Neural cell (in vitro differentiated cells): ENCODE measurements at regions not wholly inside any gene's neighbourhood (a gene's known extent, or its start where the extent isn't known, plus 50 kb on each side); places are given as distances from the start of the nearest gene placed in this dataset.

Experiments used
- H2AFZ ChIP-seq: fragments of 200-600, 300-800 bp; sonication (generic), shearing (Covaris generic); 2 replicates; pipeline ENCODE4 v1.6.0; 2014; ENCODE audit warnings: low read depth, mild to moderate bottlenecking, antibody characterized with exemption, low read length, moderate library complexity
- H3F3A ChIP-seq: fragments of 200-600 bp; shearing (Covaris generic); 2 replicates; pipeline ENCODE4 v1.6.1; 2016; ENCODE audit warnings: mild to moderate bottlenecking, moderate library complexity, mixed read lengths, antibody characterized with exemption, low read length; ENCODE audit not compliant: insufficient read depth, poor library complexity, severe bottlenecking
- H3K27ac ChIP-seq: fragments of 200-600, 300-800 bp; sonication (generic), shearing (Covaris generic); 2 replicates; pipeline ENCODE4 v1.5.1; 2014; ENCODE audit warnings: mild to moderate bottlenecking, low read length, moderate library complexity
- H3K27me3 ChIP-seq: fragments of 300-800, 200-600 bp; sonication (generic), shearing (Covaris generic); 2 replicates; pipeline ENCODE4 v1.6.0; 2014; ENCODE audit warnings: mild to moderate bottlenecking, low read depth, low read length, moderate library complexity; ENCODE audit not compliant: insufficient read depth
- H3K36me3 ChIP-seq: fragments of 300-800, 200-600 bp; sonication (generic), shearing (Covaris generic); 2 replicates; pipeline ENCODE4 v1.5.1; 2014; ENCODE audit warnings: mild to moderate bottlenecking, antibody characterized with exemption, low read length, moderate library complexity; ENCODE audit not compliant: insufficient read depth
- H3K4me2 ChIP-seq: fragments of 300-800, 200-600 bp; sonication (generic), shearing (Covaris generic); 2 replicates; pipeline ENCODE4 v1.6.0; 2014; ENCODE audit warnings: mild to moderate bottlenecking, low read length
- H3K4me3 ChIP-seq: fragments of 300-800, 200-600 bp; sonication (generic), shearing (Covaris generic); 2 replicates; pipeline ENCODE4 v1.5.1; 2014; ENCODE audit warnings: mild to moderate bottlenecking, low read length, moderate library complexity
- H3K79me2 ChIP-seq: fragments of 200-600 bp; shearing (Covaris generic); replicated peaks from 2 replicates; pipeline ENCODE4 v1.6.0; 2014; ENCODE audit warnings: mild to moderate bottlenecking, low read length, moderate library complexity; ENCODE audit not compliant: insufficient read depth
- H3K9ac ChIP-seq: fragments of 300-800, 200-600 bp; sonication (generic), shearing (Covaris generic); 2 replicates; pipeline ENCODE4 v1.6.1; 2016; ENCODE audit warnings: mild to moderate bottlenecking, low read length, mixed read lengths
- H3K9me2 ChIP-seq: fragments of 200-600 bp; shearing (Covaris generic); 2 replicates; pipeline ENCODE4 v1.6.1; 2016; ENCODE audit warnings: mild to moderate bottlenecking, low read length, mixed read lengths; ENCODE audit not compliant: insufficient read depth
- H3K9me3 ChIP-seq: fragments of 200-600, 300-800 bp; sonication (generic), shearing (Covaris generic); 2 replicates; pipeline ENCODE4 v1.6.1; 2016; ENCODE audit warnings: mild to moderate bottlenecking, mixed run types, low read length, moderate library complexity, mixed read lengths
- H4K20me1 ChIP-seq: fragments of 200-600 bp; shearing (Covaris generic); 2 replicates; pipeline ENCODE4 v1.6.1; 2016; ENCODE audit warnings: mild to moderate bottlenecking, mixed run types; ENCODE audit not compliant: insufficient read depth
- CTCF ChIP-seq: fragments of 450-650 bp; IDR thresholded peaks from 2 replicates; pipeline ENCODE4 v1.5.1; 2014; ENCODE audit warnings: antibody characterized with exemption, mild to moderate bottlenecking, moderate library complexity; ENCODE audit not compliant: poor library complexity, severe bottlenecking
- EP300 ChIP-seq: fragments of 450-650 bp; conservative IDR thresholded peaks from 2 replicates; pipeline ENCODE4 v1.6.1; 2014; ENCODE audit warnings: antibody characterized with exemption, mild to moderate bottlenecking, moderate library complexity; ENCODE audit not compliant: poor library complexity, severe bottlenecking
- EZH2 ChIP-seq: fragments of 200-600, 300-800 bp; shearing (Covaris generic), sonication (generic); IDR thresholded peaks from 2 replicates; pipeline ENCODE4 v1.6.1; 2014; ENCODE audit warnings: antibody characterized with exemption, low read length, borderline replicate concordance, mild to moderate bottlenecking; ENCODE audit not compliant: insufficient read depth, poor library complexity, severe bottlenecking
- MXI1 ChIP-seq: fragments of 450-650 bp; conservative IDR thresholded peaks from 2 replicates; pipeline ENCODE4 v1.6.1; 2014; ENCODE audit warnings: antibody characterized with exemption, mild to moderate bottlenecking; ENCODE audit not compliant: poor library complexity, severe bottlenecking
- POLR2AphosphoS5 ChIP-seq: IDR thresholded peaks from 2 replicates; pipeline ENCODE4 v1.6.1; 2012
- RAD21 ChIP-seq: fragments of 450-650 bp; conservative IDR thresholded peaks from 2 replicates; pipeline ENCODE4 v1.6.1; 2014; ENCODE audit warnings: antibody characterized with exemption, mild to moderate bottlenecking, moderate library complexity
- SMC3 ChIP-seq: fragments of 450-650 bp; conservative IDR thresholded peaks from 2 replicates; pipeline ENCODE4 v1.6.1; 2014; ENCODE audit warnings: antibody characterized with exemption, mild to moderate bottlenecking, moderate library complexity; ENCODE audit not compliant: poor library complexity
- TAF1 ChIP-seq: IDR thresholded peaks from 2 replicates; pipeline ENCODE4 v1.6.1; 2012; ENCODE audit warnings: low read depth
- TF ChIP-seq, protein P1 (sequence below): IDR thresholded peaks from 2 replicates; pipeline ENCODE4 v1.6.1; 2012; ENCODE audit warnings: borderline replicate concordance

DNA sequence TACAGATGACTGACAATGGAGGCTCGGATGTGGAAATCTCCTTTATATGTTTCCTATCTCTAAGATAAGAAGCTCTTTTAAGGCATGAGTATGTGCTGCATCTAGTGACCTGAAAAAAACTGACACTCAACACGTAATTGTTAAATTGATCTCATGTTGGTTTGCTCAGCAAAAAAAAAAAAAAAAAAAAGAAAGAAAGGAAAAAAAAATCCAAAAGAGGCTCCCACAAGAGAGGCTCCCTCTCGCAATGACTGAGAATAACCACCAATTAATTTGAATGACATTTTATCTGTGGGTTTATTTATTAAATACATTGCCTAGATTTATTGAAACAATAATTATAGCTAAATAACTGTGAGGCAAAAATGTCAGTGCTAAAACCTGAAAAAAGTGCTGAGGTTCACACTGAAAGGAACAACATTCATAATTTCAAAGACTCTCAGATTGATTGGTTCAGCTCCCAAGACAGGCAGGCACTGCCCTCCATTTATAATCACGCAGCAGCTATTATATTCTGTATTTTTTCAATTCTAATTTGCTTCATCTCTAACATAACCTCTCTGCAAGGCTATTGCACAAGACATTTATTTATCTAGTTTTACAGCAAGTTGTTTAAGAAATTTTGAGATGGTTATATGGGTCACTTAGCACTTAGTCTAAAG, 184.5 kb upstream of the TMPRSS15 start:
- no peak overlapping the region for H3K9ac ChIP-seq
- no peak overlapping the region for H3K4me3 ChIP-seq
- H4K20me1 ChIP-seq = no peaks in the 10 kb centered on the region
- no peak for TF ChIP-seq RAD21
- no peak for TF ChIP-seq MXI1
- TF ChIP-seq POLR2AphosphoS5 = no peak
- no peak for TF ChIP-seq TAF1
- TF ChIP-seq, protein P1, sequence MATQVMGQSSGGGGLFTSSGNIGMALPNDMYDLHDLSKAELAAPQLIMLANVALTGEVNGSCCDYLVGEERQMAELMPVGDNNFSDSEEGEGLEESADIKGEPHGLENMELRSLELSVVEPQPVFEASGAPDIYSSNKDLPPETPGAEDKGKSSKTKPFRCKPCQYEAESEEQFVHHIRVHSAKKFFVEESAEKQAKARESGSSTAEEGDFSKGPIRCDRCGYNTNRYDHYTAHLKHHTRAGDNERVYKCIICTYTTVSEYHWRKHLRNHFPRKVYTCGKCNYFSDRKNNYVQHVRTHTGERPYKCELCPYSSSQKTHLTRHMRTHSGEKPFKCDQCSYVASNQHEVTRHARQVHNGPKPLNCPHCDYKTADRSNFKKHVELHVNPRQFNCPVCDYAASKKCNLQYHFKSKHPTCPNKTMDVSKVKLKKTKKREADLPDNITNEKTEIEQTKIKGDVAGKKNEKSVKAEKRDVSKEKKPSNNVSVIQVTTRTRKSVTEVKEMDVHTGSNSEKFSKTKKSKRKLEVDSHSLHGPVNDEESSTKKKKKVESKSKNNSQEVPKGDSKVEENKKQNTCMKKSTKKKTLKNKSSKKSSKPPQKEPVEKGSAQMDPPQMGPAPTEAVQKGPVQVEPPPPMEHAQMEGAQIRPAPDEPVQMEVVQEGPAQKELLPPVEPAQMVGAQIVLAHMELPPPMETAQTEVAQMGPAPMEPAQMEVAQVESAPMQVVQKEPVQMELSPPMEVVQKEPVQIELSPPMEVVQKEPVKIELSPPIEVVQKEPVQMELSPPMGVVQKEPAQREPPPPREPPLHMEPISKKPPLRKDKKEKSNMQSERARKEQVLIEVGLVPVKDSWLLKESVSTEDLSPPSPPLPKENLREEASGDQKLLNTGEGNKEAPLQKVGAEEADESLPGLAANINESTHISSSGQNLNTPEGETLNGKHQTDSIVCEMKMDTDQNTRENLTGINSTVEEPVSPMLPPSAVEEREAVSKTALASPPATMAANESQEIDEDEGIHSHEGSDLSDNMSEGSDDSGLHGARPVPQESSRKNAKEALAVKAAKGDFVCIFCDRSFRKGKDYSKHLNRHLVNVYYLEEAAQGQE = no peak
- TF ChIP-seq EZH2 = no peak
- no peak for TF ChIP-seq EP300
- no peak for TF ChIP-seq SMC3
- no peak for TF ChIP-seq CTCF
- H3K9me2 ChIP-seq = no peaks in the 10 kb centered on the region
- no peaks in the 10 kb centered on the region for H3F3A ChIP-seq
- H3K27me3 ChIP-seq = no peaks in the 10 kb centered on the region
- H3K36me3 ChIP-seq = no peaks in the 10 kb centered on the region
- peak overlapping the region; percentile 7 for H3K27ac ChIP-seq
- H3K9me3 ChIP-seq = no peaks in the 10 kb centered on the region
- no peak overlapping the region for H3K4me2 ChIP-seq
- no peaks in the 10 kb centered on the region for H3K79me2 ChIP-seq
- H2AFZ ChIP-seq = no peak overlapping the region

- no peaks in the 10 kb centered on the region for H3K27me3 ChIP-seq
- no peaks in the 10 kb centered on the region for H4K20me1 ChIP-seq
- no peak overlapping the region for H3K9ac ChIP-seq
- H3K4me2 ChIP-seq = no peak overlapping the region
- H3K27ac ChIP-seq = no peak overlapping the region
- no peak for TF ChIP-seq CTCF
- TF ChIP-seq MXI1 = no peak
- TF ChIP-seq TAF1 = no peak
- no peak for TF ChIP-seq RAD21
- TF ChIP-seq EZH2 = no peak
- no peak for TF ChIP-seq EP300
- TF ChIP-seq, protein P1 = no peak
- TF ChIP-seq POLR2AphosphoS5 = no peak
- no peak overlapping the region for H2AFZ ChIP-seq
- H3K9me2 ChIP-seq = no peaks in the 10 kb centered on the region
- no peaks in the 10 kb centered on the region for H3K36me3 ChIP-seq
- H3F3A ChIP-seq = no peaks in the 10 kb centered on the region
- no peaks in the 10 kb centered on the region for H3K79me2 ChIP-seq
- no peaks in the 10 kb centered on the region for H3K9me3 ChIP-seq
- no peak overlapping the region for H3K4me3 ChIP-seq
Measured at GRCh38 chr21:18601146-18601545, 197.6 kb upstream of the TMPRSS15 start.
